H1 (cell line): ENCODE measurements at regions not wholly inside any gene's neighbourhood (a gene's known extent, or its start where the extent isn't known, plus 50 kb on each side); places are given as distances from the start of the nearest gene placed in this dataset.

Source experiments
- CBX5 ChIP-seq: fragments of 300-800, 300-1000 bp; sonication (generic); IDR thresholded peaks from 2 replicates; pipeline ENCODE4 v1.7.1; 2016; ENCODE audit warnings: antibody characterized with exemption, low read length, low read depth
- EZH2 ChIP-seq: fragments of 200-600 bp; sonication (generic); IDR thresholded peaks from 2 replicates; pipeline ENCODE4 v1.7.1; 2012; ENCODE audit warnings: low read depth, mild to moderate bottlenecking, moderate library complexity, low read length, inconsistent platforms; ENCODE audit not compliant: severe bottlenecking
- POLR2AphosphoS5 ChIP-seq: IDR thresholded peaks from 2 replicates; pipeline ENCODE4 v1.6.1; 2011; ENCODE audit warnings: low read depth, low read length
- TAF1 ChIP-seq: IDR thresholded peaks from 2 replicates; pipeline ENCODE4 v1.6.1; 2011; ENCODE audit warnings: mild to moderate bottlenecking, low read depth, low read length
- YY1 ChIP-seq: IDR thresholded peaks from 2 replicates; pipeline ENCODE4 v1.6.1; 2011; ENCODE audit warnings: low read depth, mild to moderate bottlenecking, low read length
- TF ChIP-seq, protein P1 (sequence below), 3 experiments: IDR thresholded peaks; 1 replicate in 2 of 3; 2 replicates in 1 of 3; pipeline versions ENCODE4 v1.5.1 to v1.6.1; 2011; ENCODE audit warnings: low read length in 3 of 3, mild to moderate bottlenecking in 3 of 3, inconsistent platforms in 2 of 3, low read depth in 1 of 3, moderate library complexity in 1 of 3; ENCODE audit not compliant: insufficient read depth in 1 of 3; ENCODE audit errors: control extremely low read depth in 1 of 3
- TF ChIP-seq, protein P2 (sequence below): IDR thresholded peaks from 2 replicates; pipeline ENCODE4 v1.6.1; 2011; ENCODE audit warnings: low read length, improper control_type of control experiment
- TF ChIP-seq, protein P3 (sequence below): IDR thresholded peaks from 2 replicates; pipeline ENCODE4 v1.6.1; 2012; ENCODE audit warnings: inconsistent platforms

GRCh38 chr11:97717922-97718321 is 1302.8 kb upstream of the CNTN5 start:
- TF ChIP-seq, protein P1, sequence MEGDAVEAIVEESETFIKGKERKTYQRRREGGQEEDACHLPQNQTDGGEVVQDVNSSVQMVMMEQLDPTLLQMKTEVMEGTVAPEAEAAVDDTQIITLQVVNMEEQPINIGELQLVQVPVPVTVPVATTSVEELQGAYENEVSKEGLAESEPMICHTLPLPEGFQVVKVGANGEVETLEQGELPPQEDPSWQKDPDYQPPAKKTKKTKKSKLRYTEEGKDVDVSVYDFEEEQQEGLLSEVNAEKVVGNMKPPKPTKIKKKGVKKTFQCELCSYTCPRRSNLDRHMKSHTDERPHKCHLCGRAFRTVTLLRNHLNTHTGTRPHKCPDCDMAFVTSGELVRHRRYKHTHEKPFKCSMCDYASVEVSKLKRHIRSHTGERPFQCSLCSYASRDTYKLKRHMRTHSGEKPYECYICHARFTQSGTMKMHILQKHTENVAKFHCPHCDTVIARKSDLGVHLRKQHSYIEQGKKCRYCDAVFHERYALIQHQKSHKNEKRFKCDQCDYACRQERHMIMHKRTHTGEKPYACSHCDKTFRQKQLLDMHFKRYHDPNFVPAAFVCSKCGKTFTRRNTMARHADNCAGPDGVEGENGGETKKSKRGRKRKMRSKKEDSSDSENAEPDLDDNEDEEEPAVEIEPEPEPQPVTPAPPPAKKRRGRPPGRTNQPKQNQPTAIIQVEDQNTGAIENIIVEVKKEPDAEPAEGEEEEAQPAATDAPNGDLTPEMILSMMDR (IDR thresholded peaks at IDR 0.05; ENCODE audit: control extremely low read depth in 1 of 3, insufficient read depth in 1 of 3, low read depth in 1 of 3, low read length in 3 of 3) = no peak
- TF ChIP-seq EZH2 = no peak
- TF ChIP-seq TAF1 = no peak
- no peak for TF ChIP-seq POLR2AphosphoS5
- TF ChIP-seq, protein P2, sequence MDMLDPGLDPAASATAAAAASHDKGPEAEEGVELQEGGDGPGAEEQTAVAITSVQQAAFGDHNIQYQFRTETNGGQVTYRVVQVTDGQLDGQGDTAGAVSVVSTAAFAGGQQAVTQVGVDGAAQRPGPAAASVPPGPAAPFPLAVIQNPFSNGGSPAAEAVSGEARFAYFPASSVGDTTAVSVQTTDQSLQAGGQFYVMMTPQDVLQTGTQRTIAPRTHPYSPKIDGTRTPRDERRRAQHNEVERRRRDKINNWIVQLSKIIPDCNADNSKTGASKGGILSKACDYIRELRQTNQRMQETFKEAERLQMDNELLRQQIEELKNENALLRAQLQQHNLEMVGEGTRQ = no peak
- TF ChIP-seq, protein P3, sequence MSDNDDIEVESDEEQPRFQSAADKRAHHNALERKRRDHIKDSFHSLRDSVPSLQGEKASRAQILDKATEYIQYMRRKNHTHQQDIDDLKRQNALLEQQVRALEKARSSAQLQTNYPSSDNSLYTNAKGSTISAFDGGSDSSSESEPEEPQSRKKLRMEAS = no peak
- TF ChIP-seq CBX5 = no peak
- TF ChIP-seq YY1 = no peak
